GM21423 (cell line): ENCODE measurements at regions not wholly inside any gene's neighbourhood (a gene's known extent, or its start where the extent isn't known, plus 50 kb on each side); places are given as distances from the start of the nearest gene placed in this dataset.

Experiments used
- ATAC-seq: cut with Tn5 transposase; IDR thresholded peaks from one replicate; pipeline ENCODE4 v1.9.1; 2021; ENCODE audit warnings: mild to moderate bottlenecking, moderate library complexity; ENCODE audit not compliant: unreplicated experiment

DNA sequence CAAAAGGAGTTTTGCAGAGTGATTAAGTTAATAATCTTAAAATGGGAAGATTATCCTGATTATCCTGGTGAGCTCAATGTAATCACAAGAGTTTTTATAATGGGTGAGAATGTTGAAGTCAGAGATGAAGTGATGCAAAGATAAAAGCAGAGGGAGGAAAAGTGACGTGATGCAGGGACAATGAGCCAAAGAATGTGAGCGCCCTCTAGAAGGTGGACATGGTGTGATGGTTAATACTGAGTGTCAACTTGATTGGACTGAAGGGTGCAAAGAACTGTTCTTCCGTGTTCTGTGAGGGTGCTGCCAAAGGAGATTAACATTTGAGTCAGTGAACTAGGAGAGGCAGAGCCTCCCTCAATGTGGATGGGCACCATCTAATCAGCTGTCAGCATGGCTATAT, 569.6 kb upstream of the AGTR1 start:
- no peak for ATAC-seq

DNA sequence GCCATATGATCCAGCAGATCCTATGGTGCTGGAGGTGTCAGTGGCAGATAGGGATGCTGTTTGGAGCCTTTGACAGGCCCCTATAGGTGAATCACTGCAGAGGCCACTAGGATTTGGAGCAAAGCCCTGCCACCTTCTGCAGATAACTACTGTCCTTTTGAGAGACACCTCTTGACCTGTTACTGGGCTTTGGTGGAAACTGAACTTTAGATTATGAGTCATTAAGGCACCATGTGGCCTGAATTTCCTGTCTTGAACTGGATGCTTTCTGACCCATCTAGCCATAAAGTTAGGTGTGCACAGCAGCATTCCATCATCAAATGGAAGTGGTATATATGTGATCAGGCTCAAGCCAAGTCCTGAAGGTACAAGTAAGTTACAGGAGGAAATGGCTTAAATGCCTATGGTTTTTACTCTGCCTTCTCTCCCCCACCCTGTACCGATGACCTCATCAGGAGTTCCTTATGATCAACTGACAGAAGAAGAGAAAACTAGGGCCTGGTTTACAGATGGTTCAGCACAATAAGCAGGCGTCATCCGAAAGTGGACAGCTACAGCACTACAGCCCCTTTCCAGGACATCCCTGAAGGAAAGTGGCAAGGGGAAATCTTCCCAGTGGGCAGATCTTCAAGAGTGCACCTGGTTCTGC, 565.6 kb upstream of the AGTR1 start:
- no peak for ATAC-seq

DNA sequence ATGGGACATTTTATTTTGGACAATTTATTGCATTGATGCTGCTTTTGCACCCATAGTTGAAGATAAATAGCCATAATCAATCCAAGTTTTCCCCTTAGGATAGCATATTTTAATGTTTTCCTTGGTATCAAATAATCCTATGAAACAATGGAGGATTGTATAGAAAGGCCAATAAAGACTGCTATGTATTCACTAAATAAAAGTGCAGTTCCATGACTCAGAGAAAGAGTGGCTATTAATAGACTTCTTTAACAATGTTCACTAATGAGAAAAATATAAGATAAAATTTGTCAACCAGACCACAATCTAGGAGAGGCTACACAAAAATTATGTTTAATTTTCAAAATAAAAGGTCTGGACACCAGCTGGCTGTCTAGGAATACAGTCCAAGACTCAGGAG, 560.9 kb upstream of the AGTR1 start:
- ATAC-seq = no peak

DNA sequence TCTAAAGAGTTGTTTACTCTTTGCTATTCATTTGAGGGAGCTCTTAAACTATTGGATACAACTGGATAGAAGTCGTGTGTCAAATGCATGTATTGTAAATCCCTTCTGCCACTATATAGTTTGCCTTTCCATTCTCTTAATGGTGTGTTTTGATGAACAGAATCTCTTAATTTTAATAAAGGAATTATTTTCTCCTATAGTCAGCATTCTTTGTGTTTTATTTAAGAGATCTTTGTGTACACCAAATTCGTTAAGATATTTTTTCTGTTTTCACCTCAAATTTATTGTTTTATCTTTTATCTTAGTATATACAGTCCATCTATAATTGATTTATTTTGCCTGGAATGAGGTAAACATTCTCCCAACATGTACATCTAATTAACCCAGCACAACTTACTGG, 551.5 kb upstream of the AGTR1 start:
- ATAC-seq = no peak

DNA sequence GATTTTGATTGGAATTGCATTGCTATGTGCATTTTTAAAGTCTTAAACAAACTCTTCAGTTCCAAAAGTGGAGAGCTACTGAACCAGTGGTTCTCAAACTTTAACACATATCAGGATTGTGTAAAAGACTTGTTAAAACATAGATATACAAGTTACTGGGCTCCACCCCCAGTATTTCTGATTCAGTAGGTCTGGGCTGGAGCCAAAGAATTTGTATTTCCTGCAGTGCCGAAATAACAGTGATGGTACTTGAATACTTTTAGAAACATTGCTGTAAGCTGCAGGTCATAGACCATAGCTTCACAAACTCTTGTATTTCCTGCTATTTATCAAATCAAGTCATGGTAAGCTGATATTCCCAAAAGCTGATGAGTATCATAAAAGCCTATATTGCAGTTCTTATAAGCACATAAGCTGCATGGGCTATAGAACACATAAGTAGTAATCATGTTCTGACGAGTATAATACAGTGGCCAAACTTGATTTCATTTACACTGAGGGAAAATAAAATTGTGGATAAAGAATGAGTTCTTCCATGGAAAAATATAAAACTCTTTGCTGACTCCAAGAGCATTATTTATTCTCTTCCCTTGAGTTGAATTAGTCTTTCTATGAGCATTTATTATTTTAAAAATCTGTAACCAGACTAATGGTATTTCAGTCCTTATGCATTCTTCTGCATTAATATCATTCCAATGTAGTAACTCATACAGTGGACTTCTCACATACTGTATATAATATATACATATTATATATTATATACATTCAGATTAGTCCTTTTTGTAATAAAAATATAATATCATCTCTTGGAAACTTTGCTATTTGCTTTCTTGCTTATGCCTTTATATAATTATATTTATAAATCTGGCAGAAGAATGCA, 550.5 kb upstream of the AGTR1 start:
- ATAC-seq = no peak

DNA sequence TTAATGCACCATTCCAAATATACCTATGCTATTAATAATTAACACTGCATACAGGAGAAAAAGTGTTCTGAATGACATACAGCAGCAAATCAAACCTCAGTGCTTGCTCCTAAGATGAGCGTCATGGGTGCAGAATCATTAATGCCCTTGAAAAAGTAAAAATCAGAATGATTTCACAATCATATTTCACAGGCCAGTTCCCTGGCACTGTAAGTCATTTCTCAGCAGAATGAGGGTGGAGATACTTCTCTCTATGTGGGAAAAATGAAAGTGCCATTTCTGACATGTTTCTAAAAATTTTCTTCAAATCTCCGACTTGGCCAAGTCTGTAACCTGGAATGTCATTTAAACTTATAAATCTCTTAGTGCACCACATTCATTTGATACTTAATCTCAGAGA, 549.8 kb upstream of the AGTR1 start:
- no peak for ATAC-seq

DNA sequence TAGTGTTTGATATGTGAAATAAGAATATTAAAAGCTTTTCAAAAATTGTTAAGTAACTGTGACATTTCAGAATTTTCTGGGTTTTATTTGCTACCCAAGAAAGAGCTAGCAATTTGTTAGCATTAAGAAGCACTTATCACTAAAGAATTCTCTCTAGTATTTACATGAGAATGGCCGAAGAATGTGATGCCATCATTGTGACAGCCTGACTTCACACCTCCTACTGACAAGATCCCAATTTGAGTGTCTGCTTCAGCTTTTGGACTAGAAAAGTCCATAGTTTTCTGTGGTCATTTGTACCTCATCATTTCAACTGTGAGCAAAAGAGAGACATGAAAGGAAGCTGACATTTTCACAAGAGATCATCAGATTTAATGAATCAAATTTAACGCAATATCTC, 548.1 kb upstream of the AGTR1 start:
- ATAC-seq = no peak

DNA sequence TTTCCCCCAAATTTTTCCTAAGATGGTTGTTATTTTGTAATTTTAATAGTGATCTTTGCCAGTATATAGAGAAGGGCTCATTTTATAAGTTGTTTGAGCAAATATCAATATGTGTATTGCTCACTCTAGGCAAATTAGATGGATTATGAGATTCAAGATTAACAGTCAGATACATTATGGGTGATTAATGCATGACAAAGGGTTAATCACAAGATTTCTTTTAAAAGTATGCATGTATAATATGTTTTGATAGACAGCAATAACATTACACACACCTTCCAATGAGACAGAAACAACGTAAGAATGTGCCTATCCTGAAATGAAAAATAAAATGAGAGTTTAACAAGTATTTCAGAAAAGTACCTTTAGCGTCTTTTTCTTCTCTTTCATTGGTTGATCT, 547.6 kb upstream of the AGTR1 start:
- ATAC-seq = no peak

DNA sequence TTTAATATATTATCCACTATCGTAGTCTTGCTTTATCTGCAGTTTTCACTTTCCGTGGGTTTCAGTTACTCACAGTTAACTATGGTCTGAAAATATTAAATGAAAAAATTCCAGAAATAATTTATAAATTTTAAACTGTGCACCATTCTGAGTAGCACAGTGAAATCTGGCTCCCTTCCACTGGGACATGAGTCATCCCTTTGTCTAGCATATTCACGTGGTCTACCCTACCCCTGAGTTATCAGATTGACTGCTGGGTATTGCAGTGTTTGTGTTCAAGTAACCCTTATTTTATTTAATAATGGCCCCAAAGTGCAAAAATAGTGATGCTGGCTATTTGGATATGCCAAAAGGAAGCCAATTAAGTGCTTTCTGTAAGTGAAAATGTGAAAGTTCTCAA, 539.5 kb upstream of the AGTR1 start:
- ATAC-seq = no peak

DNA sequence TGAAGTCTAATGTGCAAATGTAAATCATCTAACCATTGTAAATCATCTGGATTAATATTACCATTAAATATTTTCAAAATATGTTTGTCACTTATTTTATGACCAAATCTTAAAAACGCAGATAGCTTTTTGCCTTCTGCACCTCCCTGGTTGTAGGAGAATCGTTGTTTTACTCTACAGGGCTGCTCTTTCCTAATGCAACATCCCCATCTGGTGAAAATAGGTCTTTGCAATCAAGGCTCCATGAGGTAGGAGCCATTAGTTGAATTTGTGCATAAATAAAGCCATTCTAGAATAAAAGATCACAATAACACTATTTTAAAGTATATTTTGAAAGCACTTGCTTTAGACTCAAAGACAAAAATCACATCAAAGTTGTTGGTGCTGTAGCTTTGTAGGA, 535.6 kb upstream of the AGTR1 start:
- no peak for ATAC-seq

DNA sequence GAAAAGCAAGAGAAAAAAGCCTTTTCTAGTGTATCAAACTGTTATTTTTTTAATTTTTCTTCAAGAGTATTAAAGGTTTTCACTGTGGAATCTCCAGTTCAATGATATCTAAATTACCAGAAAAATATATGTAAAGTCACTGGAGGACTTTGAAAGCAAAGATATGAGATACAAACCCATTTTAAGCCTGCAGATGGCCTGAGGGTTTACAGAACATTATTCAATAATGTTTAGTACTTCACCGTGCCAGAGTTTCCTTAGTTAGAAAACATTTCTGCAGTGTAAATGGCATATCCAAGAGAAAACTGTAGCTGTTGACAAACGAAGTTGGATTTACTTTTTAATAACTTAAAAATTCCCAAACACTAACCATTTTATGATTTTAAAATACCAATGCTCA, 529.4 kb upstream of the AGTR1 start:
- ATAC-seq = no peak

DNA sequence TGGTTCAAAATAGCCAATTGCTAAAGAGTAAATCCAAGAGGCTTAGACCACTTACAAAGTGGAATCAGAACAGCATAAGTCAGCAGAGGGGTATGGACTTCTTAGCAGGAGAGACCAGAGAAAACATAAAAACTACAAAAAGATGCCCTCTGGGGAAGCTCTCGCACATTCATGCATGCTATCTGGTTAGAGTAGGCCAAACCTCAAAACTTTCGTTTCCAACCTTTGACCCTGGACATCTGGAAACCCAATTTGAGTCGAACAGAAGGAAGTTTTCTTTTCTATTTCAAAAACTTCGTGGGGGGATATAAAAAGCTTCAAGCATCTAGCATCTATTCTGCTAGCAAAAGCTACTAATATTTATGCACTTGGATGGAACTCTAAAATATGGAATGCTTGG, 523.9 kb upstream of the AGTR1 start:
- no peak for ATAC-seq

DNA sequence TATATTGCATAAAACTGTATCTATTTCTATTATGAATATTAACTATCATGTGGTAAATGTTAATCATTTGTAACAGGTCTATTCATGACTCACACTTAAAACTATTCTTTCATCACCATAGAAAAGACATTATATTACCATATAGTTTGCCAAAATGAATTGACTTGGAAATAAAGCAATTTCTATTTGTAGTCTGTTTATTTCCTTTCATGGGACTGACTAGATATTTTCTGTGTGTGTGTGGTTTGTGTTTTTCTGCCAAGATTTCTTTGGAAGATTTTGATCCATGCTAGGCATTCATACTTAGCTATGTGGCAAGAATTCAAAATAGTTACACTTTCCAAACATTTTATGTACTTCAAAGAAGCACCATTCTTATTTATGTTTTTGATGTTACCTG, 522.5 kb upstream of the AGTR1 start:
- no peak for ATAC-seq

DNA sequence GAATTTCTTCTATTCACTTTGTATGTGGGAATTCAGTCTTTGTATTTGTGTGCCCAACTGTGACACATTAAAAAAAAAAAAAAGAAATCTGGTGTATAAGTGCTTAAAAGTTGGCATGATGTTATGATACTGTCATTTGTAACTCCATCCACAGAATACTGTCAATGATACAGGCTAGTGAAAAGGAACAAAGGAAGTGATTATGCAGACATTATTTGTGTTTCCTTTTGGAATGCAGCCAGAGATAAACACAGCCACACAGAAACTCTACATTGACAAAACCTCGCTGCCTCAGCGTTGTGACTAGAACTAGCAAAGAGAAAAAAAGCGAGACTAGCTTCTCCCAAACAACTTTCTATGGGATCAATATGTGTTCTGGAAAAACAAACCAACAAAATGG, 519.2 kb upstream of the AGTR1 start:
- no peak for ATAC-seq

DNA sequence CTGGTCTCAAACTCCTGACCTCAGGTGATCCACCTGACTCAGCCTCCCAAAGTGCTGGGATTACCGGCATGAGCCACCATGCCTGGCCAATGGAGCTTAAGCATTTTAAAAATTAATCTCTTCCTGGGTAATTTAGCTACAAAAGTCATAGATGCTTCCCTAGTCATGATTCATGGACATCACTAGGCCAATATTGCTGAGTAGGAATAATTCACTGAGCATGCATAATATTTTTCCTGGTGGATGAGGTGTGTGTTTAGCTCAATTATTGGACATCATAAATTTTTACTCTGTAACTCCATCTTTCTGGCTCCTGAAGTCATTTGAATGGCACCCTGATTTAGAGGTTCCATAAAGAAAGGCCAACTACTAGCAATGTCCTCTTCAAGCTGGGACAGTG, 512.9 kb upstream of the AGTR1 start:
- no peak for ATAC-seq

DNA sequence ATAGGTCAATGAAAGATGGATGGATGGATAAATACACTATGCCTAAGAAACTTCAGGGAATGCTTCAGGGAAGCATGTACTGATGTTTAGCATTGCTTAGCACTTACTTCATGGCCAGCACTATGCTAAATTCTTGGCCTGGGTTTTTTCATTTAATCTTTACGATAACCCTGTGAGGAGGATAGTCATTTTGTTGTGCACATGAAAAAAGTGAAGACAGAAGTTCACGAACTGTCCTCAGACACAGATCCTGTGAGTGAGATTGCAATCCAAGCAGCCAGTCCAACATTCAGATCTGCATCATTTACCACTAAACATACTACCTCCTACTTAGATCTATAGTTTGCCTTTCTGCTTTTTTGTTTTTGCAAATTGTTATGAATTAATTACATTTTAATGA, 510.8 kb upstream of the AGTR1 start:
- no peak for ATAC-seq

DNA sequence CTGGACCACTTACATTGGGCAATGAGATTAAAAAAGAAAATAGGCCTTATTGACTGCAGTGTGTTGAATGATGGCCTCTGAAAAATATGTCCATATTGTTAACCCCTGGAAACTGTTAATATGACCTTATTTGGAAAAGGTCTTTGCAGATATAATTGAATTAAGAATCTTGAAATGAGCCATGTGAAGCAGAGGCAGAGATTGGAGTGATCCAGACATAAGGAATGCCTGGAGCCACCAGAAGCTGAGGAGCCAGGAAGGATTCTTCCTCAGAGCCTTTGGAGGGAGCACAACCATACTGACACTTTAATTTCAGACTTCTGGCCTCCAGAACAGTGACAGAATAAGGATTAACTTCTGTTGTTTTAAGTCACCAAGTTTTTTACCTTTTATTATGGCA, 510.4 kb upstream of the AGTR1 start:
- no peak for ATAC-seq

DNA sequence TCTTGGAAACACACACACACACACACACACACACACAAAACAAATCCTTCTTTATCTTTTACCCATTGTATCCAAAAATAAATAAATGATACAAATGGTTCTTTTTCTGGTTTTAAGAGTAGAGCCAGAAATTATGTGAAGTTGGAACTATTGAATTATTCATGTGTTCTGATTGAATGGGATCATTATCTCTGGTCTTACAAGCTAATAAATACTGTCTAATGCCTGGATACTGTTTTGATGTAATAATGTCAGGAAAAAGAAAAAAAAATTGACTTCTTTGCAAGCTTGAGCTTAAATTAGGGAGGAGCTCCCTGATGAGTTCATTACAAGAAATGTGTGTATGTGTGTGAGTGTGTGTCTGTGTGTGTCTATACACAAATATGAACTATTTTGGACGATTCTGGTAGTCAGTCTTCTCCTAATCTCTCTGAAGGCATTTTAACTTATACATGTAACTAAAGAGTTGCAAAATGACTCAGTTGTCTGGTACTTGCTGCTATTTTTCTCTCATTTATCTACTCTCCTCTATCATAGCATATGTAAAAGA, 507.2 kb upstream of the AGTR1 start:
- ATAC-seq = no peak

DNA sequence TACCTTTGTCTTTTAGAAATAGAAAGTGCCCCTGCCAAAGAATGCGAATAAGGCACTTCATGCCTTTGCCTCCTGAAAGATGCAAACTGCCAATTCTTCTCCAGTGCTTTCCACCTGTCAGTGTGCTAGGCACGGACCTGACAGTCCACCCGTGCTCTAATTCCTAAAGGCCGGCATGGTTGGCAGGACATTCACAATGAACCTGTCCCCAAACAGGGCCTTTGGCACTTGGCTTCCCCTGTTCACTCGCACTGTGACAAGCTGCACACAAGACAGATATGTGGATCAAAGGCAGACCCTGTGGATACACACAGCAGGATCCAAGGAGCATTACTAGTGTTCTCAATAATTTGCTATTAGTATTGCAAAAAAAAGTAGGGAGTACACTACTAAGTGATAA, 505.7 kb upstream of the AGTR1 start:
- no peak for ATAC-seq

DNA sequence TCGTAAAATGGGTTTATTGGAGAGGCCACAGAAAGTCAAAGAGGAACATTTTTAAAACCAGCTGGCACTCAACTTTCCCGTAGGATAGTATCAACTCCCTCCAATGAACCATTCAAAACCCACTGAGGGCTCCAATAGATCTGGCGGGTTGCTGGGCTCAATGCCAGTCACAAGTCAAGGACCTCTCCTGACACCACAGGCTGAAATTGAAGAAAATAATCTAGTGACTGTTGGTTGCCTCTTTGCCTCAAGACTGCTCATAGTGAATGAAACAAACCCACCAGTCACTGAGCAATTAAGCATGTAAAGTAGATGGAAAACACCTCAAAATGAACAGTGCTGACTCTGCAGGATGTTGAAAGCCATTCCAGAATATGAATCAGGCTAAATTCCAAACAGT, 500.6 kb upstream of the AGTR1 start:
- ATAC-seq = no peak

DNA sequence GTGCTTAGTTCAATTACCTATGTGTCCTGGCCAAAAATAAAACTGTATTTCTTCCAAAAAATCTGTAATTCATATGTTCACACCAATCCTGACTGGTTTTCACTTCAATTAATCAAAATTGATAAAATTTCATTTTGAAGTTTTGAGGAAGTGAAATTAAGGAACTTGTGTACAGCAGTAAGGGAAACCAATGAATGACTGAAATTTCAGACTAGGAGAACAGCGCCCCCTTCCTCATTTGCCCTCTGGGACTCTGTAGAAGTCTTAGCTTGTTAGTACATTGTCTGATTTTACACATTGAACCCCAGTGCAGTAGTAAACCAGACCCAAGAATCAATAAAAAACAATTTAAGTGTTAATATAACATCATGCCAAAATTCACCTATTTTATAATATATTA, 495.3 kb upstream of the AGTR1 start:
- no peak for ATAC-seq

DNA sequence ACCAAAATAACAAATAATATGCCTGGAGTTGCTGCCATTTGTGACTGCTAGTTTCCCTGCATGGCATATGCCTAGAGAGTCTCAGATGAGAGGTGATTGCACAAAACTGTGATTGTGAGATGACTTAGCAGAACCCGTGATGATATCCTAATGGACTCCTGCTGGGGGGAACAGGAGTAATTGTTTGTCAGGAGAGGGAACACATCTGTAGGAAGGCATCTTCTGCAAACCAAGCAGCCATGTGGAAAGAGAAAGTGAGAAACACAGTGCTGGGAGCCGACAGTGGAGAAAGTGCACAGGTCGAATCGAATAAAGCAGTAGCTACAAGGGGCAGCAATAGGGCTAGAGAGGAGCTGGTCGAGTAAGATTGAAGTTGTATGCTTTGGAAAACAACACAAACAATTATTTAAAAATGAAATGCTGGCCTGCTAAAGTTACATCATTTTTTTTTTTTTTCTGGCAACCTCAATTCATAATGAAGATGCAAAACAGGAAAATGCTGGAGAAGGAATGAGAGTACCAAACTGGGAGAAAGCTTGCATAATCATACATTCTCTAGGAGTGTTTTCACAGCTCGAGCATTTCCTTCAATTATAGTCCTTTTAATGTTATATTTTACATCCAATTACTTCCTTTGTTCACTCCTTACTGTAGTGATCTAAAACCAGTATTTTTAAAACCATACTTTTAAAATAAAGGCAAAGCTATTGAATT, 494.2 kb upstream of the AGTR1 start:
- ATAC-seq = no peak
